Hepatocyte (in vitro differentiated cells): ENCODE measurements at regions not wholly inside any gene's neighbourhood (a gene's known extent, or its start where the extent isn't known, plus 50 kb on each side); places are given as distances from the start of the nearest gene placed in this dataset.

Experiments used
- EZH2 ChIP-seq: fragments of 200-600 bp; sonication (generic); IDR thresholded peaks from 2 replicates; pipeline ENCODE4 v1.6.1; 2016; ENCODE audit warnings: antibody characterized with exemption, mild to moderate bottlenecking, borderline replicate concordance
- EZH2phosphoT487 ChIP-seq: fragments of 200-600 bp; sonication (generic); IDR thresholded peaks from one replicate; pipeline ENCODE4 v1.6.1; 2018; ENCODE audit warnings: antibody characterized with exemption, mild to moderate bottlenecking, low read depth, moderate library complexity; ENCODE audit not compliant: unreplicated experiment, severe bottlenecking
- TF ChIP-seq, protein P1 (sequence below): fragments of 200-600 bp; sonication (generic); IDR thresholded peaks from 2 replicates; pipeline ENCODE4 v1.5.1; 2016; ENCODE audit warnings: antibody characterized with exemption, mild to moderate bottlenecking; ENCODE audit not compliant: poor library complexity

GRCh38 chr5:66315784-66316183, 171.7 kb downstream of the SREK1 start:
- TF ChIP-seq, protein P1, sequence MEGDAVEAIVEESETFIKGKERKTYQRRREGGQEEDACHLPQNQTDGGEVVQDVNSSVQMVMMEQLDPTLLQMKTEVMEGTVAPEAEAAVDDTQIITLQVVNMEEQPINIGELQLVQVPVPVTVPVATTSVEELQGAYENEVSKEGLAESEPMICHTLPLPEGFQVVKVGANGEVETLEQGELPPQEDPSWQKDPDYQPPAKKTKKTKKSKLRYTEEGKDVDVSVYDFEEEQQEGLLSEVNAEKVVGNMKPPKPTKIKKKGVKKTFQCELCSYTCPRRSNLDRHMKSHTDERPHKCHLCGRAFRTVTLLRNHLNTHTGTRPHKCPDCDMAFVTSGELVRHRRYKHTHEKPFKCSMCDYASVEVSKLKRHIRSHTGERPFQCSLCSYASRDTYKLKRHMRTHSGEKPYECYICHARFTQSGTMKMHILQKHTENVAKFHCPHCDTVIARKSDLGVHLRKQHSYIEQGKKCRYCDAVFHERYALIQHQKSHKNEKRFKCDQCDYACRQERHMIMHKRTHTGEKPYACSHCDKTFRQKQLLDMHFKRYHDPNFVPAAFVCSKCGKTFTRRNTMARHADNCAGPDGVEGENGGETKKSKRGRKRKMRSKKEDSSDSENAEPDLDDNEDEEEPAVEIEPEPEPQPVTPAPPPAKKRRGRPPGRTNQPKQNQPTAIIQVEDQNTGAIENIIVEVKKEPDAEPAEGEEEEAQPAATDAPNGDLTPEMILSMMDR: no peak
- no peak for TF ChIP-seq EZH2
- no peak for TF ChIP-seq EZH2phosphoT487
